NT2/D1 (cell line): ENCODE measurements at regions not wholly inside any gene's neighbourhood (a gene's known extent, or its start where the extent isn't known, plus 50 kb on each side); places are given as distances from the start of the nearest gene placed in this dataset.

Experiments
- SUZ12 ChIP-seq: IDR thresholded peaks from 2 replicates; pipeline ENCODE4 v1.6.1; 2011; ENCODE audit not compliant: insufficient read length, insufficient read depth; ENCODE audit errors: extremely low read depth
- YY1 ChIP-seq: IDR thresholded peaks from 2 replicates; pipeline ENCODE4 v1.6.1; 2011; ENCODE audit not compliant: insufficient read length, insufficient read depth
- ZNF274 ChIP-seq: IDR thresholded peaks from 2 replicates; pipeline ENCODE4 v1.6.1; 2011; ENCODE audit warnings: mild to moderate bottlenecking, low read depth, low read length

DNA sequence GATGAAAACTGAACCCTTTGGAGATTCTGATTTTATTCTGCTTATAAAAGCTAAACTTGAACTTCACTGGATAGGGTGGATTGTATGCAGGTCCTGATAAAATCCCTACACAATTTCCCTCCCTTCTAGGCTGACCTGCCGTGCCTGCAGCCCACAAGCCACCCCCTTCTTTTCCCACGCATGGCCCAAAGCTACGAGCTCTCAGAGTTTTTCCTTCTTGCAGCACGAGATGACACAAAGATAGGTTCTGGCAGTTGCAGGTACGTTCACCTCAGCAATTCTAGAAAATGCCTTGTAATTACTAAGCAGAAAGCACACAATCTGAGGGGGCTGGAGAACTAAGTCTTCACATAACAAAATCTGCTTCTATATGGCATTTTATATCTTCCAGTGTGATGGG, 110.6 kb upstream of the ATP8B1 start:
- no peak for TF ChIP-seq YY1
- no peak for TF ChIP-seq SUZ12
- no peak for TF ChIP-seq ZNF274
